Keratinocyte (primary cell): ENCODE measurements at regions not wholly inside any gene's neighbourhood (a gene's known extent, or its start where the extent isn't known, plus 50 kb on each side); places are given as distances from the start of the nearest gene placed in this dataset.

Source experiments
- DNase-seq: peaks from one replicate; pipeline ENCODE4 v3.0.0-alpha.2; 2011; ENCODE audit warnings: low read depth, missing footprints, low spot score
- FAIRE-seq: peaks from 2 replicates; lab custom pipeline; 2011; peaks lifted over from hg19 to GRCh38; lab: Jason Lieb, UNC
- H2AFZ ChIP-seq: 2 replicates; pipeline ENCODE4 v1.6.0; 2012; ENCODE audit warnings: low read length, control low read depth, inconsistent platforms; ENCODE audit not compliant: control insufficient read depth
- H3K27ac ChIP-seq: 2 replicates; pipeline ENCODE4 v1.5.1; 2011; ENCODE audit warnings: low read length; ENCODE audit not compliant: control insufficient read depth, insufficient read depth
- H3K27me3 ChIP-seq: 3 replicates; pipeline ENCODE4 v1.6.0; 2011; ENCODE audit warnings: low read length; ENCODE audit not compliant: control insufficient read depth, insufficient read depth; ENCODE audit errors: extremely low read depth
- H3K36me3 ChIP-seq, 2 experiments: 2 replicates in 1 of 2; 3 replicates in 1 of 2; pipeline ENCODE4 v1.5.1; 2011; ENCODE audit warnings: low read length in 2 of 2, mild to moderate bottlenecking in 1 of 2; ENCODE audit not compliant: control insufficient read depth in 2 of 2, insufficient read depth in 2 of 2; ENCODE audit errors: extremely low read depth in 1 of 2
- H3K4me1 ChIP-seq: 3 replicates; pipeline ENCODE4 v1.5.1; 2011; ENCODE audit warnings: low read length; ENCODE audit not compliant: control insufficient read depth, insufficient read depth; ENCODE audit errors: extremely low read depth
- H3K4me2 ChIP-seq: 3 replicates; pipeline ENCODE4 v1.6.0; 2011; ENCODE audit warnings: low read depth, low read length; ENCODE audit not compliant: control insufficient read depth, insufficient read depth; ENCODE audit errors: extremely low read depth
- H3K4me3 ChIP-seq, 3 experiments: fragments of 200-600 bp in 1 of 3; sonication (generic) in 1 of 3; 2 replicates in 2 of 3; 3 replicates in 1 of 3; pipeline ENCODE4 v1.5.1; 2011 to 2016; ENCODE audit warnings: low read length in 3 of 3, mild to moderate bottlenecking in 3 of 3, control low read depth in 2 of 3, inconsistent platforms in 1 of 3, low read depth in 1 of 3, mixed read lengths in 1 of 3, mixed run types in 1 of 3, moderate library complexity in 1 of 3; ENCODE audit not compliant: control insufficient read depth in 2 of 3, insufficient read depth in 2 of 3; ENCODE audit errors: extremely low read depth in 1 of 3
- H3K79me2 ChIP-seq: 2 replicates; pipeline ENCODE4 v1.6.0; 2012; ENCODE audit warnings: low read length; ENCODE audit not compliant: control insufficient read depth, insufficient read depth
- H3K9ac ChIP-seq: 3 replicates; pipeline ENCODE4 v1.6.0; 2011; ENCODE audit warnings: low read length; ENCODE audit not compliant: control insufficient read depth, insufficient read depth; ENCODE audit errors: extremely low read depth
- H3K9me1 ChIP-seq: 3 replicates; pipeline ENCODE4 v1.6.0; 2011; ENCODE audit warnings: low read length; ENCODE audit not compliant: control insufficient read depth, insufficient read depth; ENCODE audit errors: extremely low read depth
- H3K9me3 ChIP-seq: 2 replicates; pipeline ENCODE4 v1.5.1; 2012; ENCODE audit warnings: low read depth, low read length; ENCODE audit not compliant: control insufficient read depth
- H4K20me1 ChIP-seq: 3 replicates; pipeline ENCODE4 v1.6.0; 2011; ENCODE audit warnings: low read length; ENCODE audit not compliant: control insufficient read depth, insufficient read depth; ENCODE audit errors: extremely low read depth
- EZH2 ChIP-seq: IDR thresholded peaks from one replicate; pipeline ENCODE4 v1.6.1; 2012; ENCODE audit warnings: inconsistent platforms, mild to moderate bottlenecking, low read length, moderate library complexity
- dilution Hi-C: fragments of 300-500 bp; cut with MboI; formaldehyde crosslinking; loops from one replicate; pipeline ENCODE4 v1.7.0; 2020; ENCODE audit warnings: low sequenced_read_pairs; ENCODE audit not compliant: extremely low pct_ligation_motif_present
- TF ChIP-seq, protein P1 (sequence below), 3 experiments: IDR thresholded peaks in 1 of 3; conservative IDR thresholded peaks in 1 of 3; optimal IDR thresholded peaks in 1 of 3; 2 replicates in 2 of 3; 3 replicates in 1 of 3; pipeline versions ENCODE3 to v1.5.1; 2011; ENCODE audit warnings: low read length in 3 of 3, mild to moderate bottlenecking in 3 of 3, moderate library complexity in 2 of 3, control low read depth in 1 of 3, inconsistent platforms in 1 of 3; ENCODE audit not compliant: insufficient read depth in 2 of 3; ENCODE audit errors: extremely low read depth in 1 of 3

DNA sequence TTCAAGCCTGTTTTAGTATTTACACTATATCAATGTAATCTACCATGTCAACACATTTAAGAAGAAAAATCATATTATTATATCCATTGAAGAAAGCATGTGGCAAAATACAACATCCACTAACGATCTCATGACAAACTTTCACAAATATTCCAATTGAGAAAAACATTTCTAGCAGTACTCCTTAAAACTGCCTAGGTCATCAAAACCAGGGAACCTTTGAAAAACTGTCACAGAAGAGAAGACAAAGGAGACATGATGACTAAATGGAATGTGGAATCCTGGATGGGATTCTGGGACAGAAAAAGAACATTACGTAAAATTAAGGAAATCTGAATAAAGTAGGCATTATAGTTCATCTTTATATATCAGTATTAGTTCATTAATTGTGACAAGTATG, 1091.3 kb upstream of the CDH6 start:
- H3K9ac ChIP-seq: no peak overlapping the region
- no peaks in the 10 kb centered on the region for H3K9me1 ChIP-seq
- no peak overlapping the region for H2AFZ ChIP-seq
- H3K4me3 ChIP-seq: no peak overlapping the region
- DNase-seq (no peak), FAIRE-seq (no peak)
- dilution Hi-C loops: no loop called here
- H4K20me1 ChIP-seq: no peaks in the 10 kb centered on the region
- no peak overlapping the region for H3K27ac ChIP-seq
- TF ChIP-seq, protein P1, sequence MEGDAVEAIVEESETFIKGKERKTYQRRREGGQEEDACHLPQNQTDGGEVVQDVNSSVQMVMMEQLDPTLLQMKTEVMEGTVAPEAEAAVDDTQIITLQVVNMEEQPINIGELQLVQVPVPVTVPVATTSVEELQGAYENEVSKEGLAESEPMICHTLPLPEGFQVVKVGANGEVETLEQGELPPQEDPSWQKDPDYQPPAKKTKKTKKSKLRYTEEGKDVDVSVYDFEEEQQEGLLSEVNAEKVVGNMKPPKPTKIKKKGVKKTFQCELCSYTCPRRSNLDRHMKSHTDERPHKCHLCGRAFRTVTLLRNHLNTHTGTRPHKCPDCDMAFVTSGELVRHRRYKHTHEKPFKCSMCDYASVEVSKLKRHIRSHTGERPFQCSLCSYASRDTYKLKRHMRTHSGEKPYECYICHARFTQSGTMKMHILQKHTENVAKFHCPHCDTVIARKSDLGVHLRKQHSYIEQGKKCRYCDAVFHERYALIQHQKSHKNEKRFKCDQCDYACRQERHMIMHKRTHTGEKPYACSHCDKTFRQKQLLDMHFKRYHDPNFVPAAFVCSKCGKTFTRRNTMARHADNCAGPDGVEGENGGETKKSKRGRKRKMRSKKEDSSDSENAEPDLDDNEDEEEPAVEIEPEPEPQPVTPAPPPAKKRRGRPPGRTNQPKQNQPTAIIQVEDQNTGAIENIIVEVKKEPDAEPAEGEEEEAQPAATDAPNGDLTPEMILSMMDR (optimal IDR thresholded peaks at IDR 0.05 in 1 of 3, IDR thresholded peaks at IDR 0.05 in 1 of 3, conservative IDR thresholded peaks at IDR 0.05 in 1 of 3; ENCODE audit: extremely low read depth in 1 of 3, insufficient read depth in 2 of 3, low read length in 3 of 3): no peak
- TF ChIP-seq EZH2: no peak
- H3K9me3 ChIP-seq: peaks cover 3% of the 10 kb centered on the region
- H3K4me1 ChIP-seq: no peaks in the 10 kb centered on the region
- H3K79me2 ChIP-seq: no peaks in the 10 kb centered on the region
- no peaks in the 10 kb centered on the region for H3K27me3 ChIP-seq
- no peak overlapping the region for H3K4me2 ChIP-seq
- no peaks in the 10 kb centered on the region for H3K36me3 ChIP-seq

GRCh38 chr5:30100929-30101328, 1092.6 kb upstream of the CDH6 start:
- Histone ChIP-seq H3K9me3 (no peaks in the 10 kb centered on the region), H3K36me3 (no peaks in the 10 kb centered on the region), H3K79me2 (no peaks in the 10 kb centered on the region), H3K4me3 (no peak overlapping the region), H3K27me3 (no peaks in the 10 kb centered on the region), H3K4me1 (no peaks in the 10 kb centered on the region), H2AFZ (no peak overlapping the region), H3K4me2 (no peak overlapping the region), H3K27ac (no peak overlapping the region), H4K20me1 (no peaks in the 10 kb centered on the region), H3K9me1 (no peaks in the 10 kb centered on the region), H3K9ac (no peak overlapping the region)
- FAIRE-seq: no peak
- TF ChIP-seq, protein P1 (optimal IDR thresholded peaks at IDR 0.05 in 1 of 3, IDR thresholded peaks at IDR 0.05 in 1 of 3, conservative IDR thresholded peaks at IDR 0.05 in 1 of 3; ENCODE audit: extremely low read depth in 1 of 3, insufficient read depth in 2 of 3, low read length in 3 of 3): no peak
- no peak for TF ChIP-seq EZH2
- dilution Hi-C loops: no loop called here
- DNase-seq: no peak
